ENCODE measurements at regions not wholly inside any gene's neighbourhood (a gene's known extent, or its start where the extent isn't known, plus 50 kb on each side); places are given as distances from the start of the nearest gene placed in this dataset.

DNA sequence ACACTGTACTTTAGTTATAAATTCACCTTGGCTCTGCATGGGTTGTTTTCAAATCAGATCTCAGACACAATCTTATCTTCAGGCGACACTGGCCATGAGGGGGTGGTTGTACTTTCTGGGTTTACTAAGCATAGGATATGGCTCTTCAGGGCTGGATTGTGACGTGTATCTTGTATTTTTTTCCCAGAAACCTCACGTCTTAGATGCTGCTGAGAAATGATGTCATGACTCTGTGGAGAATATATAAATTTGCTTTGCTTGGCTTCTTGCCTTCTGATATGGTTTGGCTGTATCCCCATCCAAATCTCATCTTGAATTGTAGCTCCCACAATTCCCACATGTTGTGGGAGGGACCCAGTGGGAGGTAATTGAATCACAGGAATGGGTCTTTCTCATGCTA, 82.8 kb upstream of the VSTM5 start:
- TF ChIP-seq JUNB (IDR thresholded peaks at IDR 0.05; ENCODE audit: unreplicated experiment) (no peak), EZH2phosphoT487 (IDR thresholded peaks at IDR 0.05; ENCODE audit: unreplicated experiment) (no peak), POLR2AphosphoS5 (IDR thresholded peaks at IDR 0.05; ENCODE audit: low read depth) (no peak), EZH2 (IDR thresholded peaks at IDR 0.05; ENCODE audit: low read depth, unreplicated experiment) (no peak)
- TF ChIP-seq, protein P1, sequence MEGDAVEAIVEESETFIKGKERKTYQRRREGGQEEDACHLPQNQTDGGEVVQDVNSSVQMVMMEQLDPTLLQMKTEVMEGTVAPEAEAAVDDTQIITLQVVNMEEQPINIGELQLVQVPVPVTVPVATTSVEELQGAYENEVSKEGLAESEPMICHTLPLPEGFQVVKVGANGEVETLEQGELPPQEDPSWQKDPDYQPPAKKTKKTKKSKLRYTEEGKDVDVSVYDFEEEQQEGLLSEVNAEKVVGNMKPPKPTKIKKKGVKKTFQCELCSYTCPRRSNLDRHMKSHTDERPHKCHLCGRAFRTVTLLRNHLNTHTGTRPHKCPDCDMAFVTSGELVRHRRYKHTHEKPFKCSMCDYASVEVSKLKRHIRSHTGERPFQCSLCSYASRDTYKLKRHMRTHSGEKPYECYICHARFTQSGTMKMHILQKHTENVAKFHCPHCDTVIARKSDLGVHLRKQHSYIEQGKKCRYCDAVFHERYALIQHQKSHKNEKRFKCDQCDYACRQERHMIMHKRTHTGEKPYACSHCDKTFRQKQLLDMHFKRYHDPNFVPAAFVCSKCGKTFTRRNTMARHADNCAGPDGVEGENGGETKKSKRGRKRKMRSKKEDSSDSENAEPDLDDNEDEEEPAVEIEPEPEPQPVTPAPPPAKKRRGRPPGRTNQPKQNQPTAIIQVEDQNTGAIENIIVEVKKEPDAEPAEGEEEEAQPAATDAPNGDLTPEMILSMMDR (conservative IDR thresholded peaks at IDR 0.05; ENCODE audit: low read depth in 2 of 2) = no peak
- TF ChIP-seq, protein P2, sequence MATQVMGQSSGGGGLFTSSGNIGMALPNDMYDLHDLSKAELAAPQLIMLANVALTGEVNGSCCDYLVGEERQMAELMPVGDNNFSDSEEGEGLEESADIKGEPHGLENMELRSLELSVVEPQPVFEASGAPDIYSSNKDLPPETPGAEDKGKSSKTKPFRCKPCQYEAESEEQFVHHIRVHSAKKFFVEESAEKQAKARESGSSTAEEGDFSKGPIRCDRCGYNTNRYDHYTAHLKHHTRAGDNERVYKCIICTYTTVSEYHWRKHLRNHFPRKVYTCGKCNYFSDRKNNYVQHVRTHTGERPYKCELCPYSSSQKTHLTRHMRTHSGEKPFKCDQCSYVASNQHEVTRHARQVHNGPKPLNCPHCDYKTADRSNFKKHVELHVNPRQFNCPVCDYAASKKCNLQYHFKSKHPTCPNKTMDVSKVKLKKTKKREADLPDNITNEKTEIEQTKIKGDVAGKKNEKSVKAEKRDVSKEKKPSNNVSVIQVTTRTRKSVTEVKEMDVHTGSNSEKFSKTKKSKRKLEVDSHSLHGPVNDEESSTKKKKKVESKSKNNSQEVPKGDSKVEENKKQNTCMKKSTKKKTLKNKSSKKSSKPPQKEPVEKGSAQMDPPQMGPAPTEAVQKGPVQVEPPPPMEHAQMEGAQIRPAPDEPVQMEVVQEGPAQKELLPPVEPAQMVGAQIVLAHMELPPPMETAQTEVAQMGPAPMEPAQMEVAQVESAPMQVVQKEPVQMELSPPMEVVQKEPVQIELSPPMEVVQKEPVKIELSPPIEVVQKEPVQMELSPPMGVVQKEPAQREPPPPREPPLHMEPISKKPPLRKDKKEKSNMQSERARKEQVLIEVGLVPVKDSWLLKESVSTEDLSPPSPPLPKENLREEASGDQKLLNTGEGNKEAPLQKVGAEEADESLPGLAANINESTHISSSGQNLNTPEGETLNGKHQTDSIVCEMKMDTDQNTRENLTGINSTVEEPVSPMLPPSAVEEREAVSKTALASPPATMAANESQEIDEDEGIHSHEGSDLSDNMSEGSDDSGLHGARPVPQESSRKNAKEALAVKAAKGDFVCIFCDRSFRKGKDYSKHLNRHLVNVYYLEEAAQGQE (IDR thresholded peaks at IDR 0.05; ENCODE audit: unreplicated experiment) = no peak
- TF ChIP-seq, protein P3, sequence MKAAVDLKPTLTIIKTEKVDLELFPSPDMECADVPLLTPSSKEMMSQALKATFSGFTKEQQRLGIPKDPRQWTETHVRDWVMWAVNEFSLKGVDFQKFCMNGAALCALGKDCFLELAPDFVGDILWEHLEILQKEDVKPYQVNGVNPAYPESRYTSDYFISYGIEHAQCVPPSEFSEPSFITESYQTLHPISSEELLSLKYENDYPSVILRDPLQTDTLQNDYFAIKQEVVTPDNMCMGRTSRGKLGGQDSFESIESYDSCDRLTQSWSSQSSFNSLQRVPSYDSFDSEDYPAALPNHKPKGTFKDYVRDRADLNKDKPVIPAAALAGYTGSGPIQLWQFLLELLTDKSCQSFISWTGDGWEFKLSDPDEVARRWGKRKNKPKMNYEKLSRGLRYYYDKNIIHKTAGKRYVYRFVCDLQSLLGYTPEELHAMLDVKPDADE (IDR thresholded peaks at IDR 0.05) = no peak
